GM18505 (cell line): ENCODE measurements at regions not wholly inside any gene's neighbourhood (a gene's known extent, or its start where the extent isn't known, plus 50 kb on each side); places are given as distances from the start of the nearest gene placed in this dataset.

Source experiments
- ATAC-seq: cut with Tn5 transposase; IDR thresholded peaks from one replicate; pipeline ENCODE4 v1.9.1; 2021; ENCODE audit not compliant: unreplicated experiment
- POLR2A ChIP-seq: IDR thresholded peaks from 4 replicates; pipeline ENCODE4 v1.6.1; 2011; ENCODE audit warnings: borderline replicate concordance; ENCODE audit not compliant: insufficient read depth, insufficient read length; ENCODE audit errors: extremely low read depth

- no peak for ATAC-seq
- no peak for TF ChIP-seq POLR2A
Observed at GRCh38 chr19:28534766-28535351, 678.1 kb downstream of the UQCRFS1 start.

- no peak for TF ChIP-seq POLR2A
- no peak for ATAC-seq
Observed at GRCh38 chr19:28532765-28533341, 680.1 kb downstream of the UQCRFS1 start.

- no peak for TF ChIP-seq POLR2A
- ATAC-seq = no peak
Observed at GRCh38 chr19:28531979-28532378, 681.0 kb downstream of the UQCRFS1 start.

GRCh38 chr19:28530406-28531035, 682.4 kb downstream of the UQCRFS1 start:
- no peak for ATAC-seq
- no peak for TF ChIP-seq POLR2A

GRCh38 chr19:28526038-28526437, 686.9 kb downstream of the UQCRFS1 start:
- TF ChIP-seq POLR2A = no peak
- no peak for ATAC-seq

GRCh38 chr19:28523619-28524018, 689.3 kb downstream of the UQCRFS1 start:
- ATAC-seq = no peak
- TF ChIP-seq POLR2A = no peak

GRCh38 chr19:28522545-28522922, 690.4 kb downstream of the UQCRFS1 start:
- ATAC-seq = no peak
- no peak for TF ChIP-seq POLR2A

- TF ChIP-seq POLR2A = no peak
Observed at GRCh38 chr19:28521614-28522544, 691.1 kb downstream of the UQCRFS1 start.

GRCh38 chr19:28520998-28521568, 691.9 kb downstream of the UQCRFS1 start:
- TF ChIP-seq POLR2A = no peak
- ATAC-seq = no peak

More at GRCh38 chr19:28521614-28522544, 691.1 kb downstream of the UQCRFS1 start:
- no peak for ATAC-seq

- ATAC-seq = no peak
- TF ChIP-seq POLR2A = no peak
Observed at GRCh38 chr19:28519952-28520861, 692.7 kb downstream of the UQCRFS1 start.

- ATAC-seq = no peak
- no peak for TF ChIP-seq POLR2A
Observed at GRCh38 chr19:28519218-28519779, 693.7 kb downstream of the UQCRFS1 start.

- no peak for TF ChIP-seq POLR2A
- ATAC-seq = no peak
Observed at GRCh38 chr19:28516415-28516872, 696.5 kb downstream of the UQCRFS1 start.
